IMR-90 (cell line): ENCODE measurements at regions not wholly inside any gene's neighbourhood (a gene's known extent, or its start where the extent isn't known, plus 50 kb on each side); places are given as distances from the start of the nearest gene placed in this dataset.

Experiments
- ATAC-seq: fragments of 200-7000 bp; cut with Tn5 transposase; 2 replicates; pipeline ENCODE4 v1.9.1; 2020; ENCODE audit warnings: low read depth, mild to moderate bottlenecking, moderate library complexity
- BruUV-seq: library from RNA; stranded (reverse); fragments of 400-500 nt; replicated peaks from 2 replicates; lab custom pipeline; 2021; lab: Mats Ljungman, UMichigan
- CTCF ChIA-PET: fragments of 300-600 bp; formaldehyde crosslinking; extraction: SDS; loops from one replicate; lab custom pipeline; 2021; ENCODE audit warnings: antibody characterized with exemption; lab: Yijun Ruan, JAX
- POLR2A ChIA-PET: fragments of 300-600 bp; sonication (Branson Sonifier 250); formaldehyde crosslinking; loops from one replicate; lab custom pipeline; 2022; ENCODE audit warnings: antibody characterized with exemption; ENCODE audit not compliant: unreplicated experiment; lab: Charles Lee
- DNase-seq: peaks from one replicate; pipeline ENCODE4 v3.0.0; 2013
- H2AFZ ChIP-seq: replicated peaks from 2 replicates; pipeline ENCODE3; 2013; ENCODE audit warnings: low read length, mild to moderate bottlenecking; ENCODE audit not compliant: poor library complexity
- H2AK5ac ChIP-seq: 2 replicates; pipeline ENCODE4 v1.6.1; 2013; ENCODE audit warnings: low read depth, low read length, inconsistent platforms
- H2AK9ac ChIP-seq: replicated peaks from 2 replicates; pipeline ENCODE3; 2013; ENCODE audit warnings: mild to moderate bottlenecking, low read depth, low read length, moderate library complexity; ENCODE audit not compliant: poor library complexity
- H2BK120ac ChIP-seq: 2 replicates; pipeline ENCODE4 v1.6.1; 2013; ENCODE audit warnings: low read depth, low read length, inconsistent platforms
- H2BK15ac ChIP-seq: 3 replicates; pipeline ENCODE4 v1.6.1; 2013; ENCODE audit warnings: low read depth, low read length, inconsistent platforms
- H2BK20ac ChIP-seq: 2 replicates; pipeline ENCODE4 v1.6.1; 2013; ENCODE audit warnings: low read depth, mild to moderate bottlenecking, inconsistent platforms, low read length, moderate library complexity
- H2BK5ac ChIP-seq: 2 replicates; pipeline ENCODE4 v1.6.1; 2013; ENCODE audit warnings: mild to moderate bottlenecking, low read depth, low read length, inconsistent platforms; ENCODE audit not compliant: poor library complexity, severe bottlenecking
- H3K14ac ChIP-seq: replicated peaks from 2 replicates; pipeline ENCODE4 v1.6.1; 2013; ENCODE audit warnings: low read depth, low read length, inconsistent platforms
- H3K18ac ChIP-seq: 2 replicates; pipeline ENCODE4 v1.6.1; 2013; ENCODE audit warnings: low read depth, low read length, control low read depth
- H3K23ac ChIP-seq: 2 replicates; pipeline ENCODE4 v1.6.1; 2013; ENCODE audit warnings: low read depth, low read length, inconsistent platforms
- H3K27ac ChIP-seq: 2 replicates; pipeline ENCODE4 v1.5.1; 2013; ENCODE audit warnings: mild to moderate bottlenecking, control low read depth, low read length; ENCODE audit not compliant: insufficient read depth
- H3K27me3 ChIP-seq: 2 replicates; pipeline ENCODE4 v1.6.1; 2013; ENCODE audit warnings: low read length; ENCODE audit not compliant: control insufficient read depth, insufficient read depth
- H3K36me3 ChIP-seq: 2 replicates; pipeline ENCODE4 v1.6.1; 2013; ENCODE audit warnings: low read length, mixed read lengths; ENCODE audit not compliant: control insufficient read depth, insufficient read depth
- H3K4ac ChIP-seq: 2 replicates; pipeline ENCODE4 v1.6.1; 2013; ENCODE audit warnings: low read depth, low read length, inconsistent platforms
- H3K4me1 ChIP-seq: 2 replicates; pipeline ENCODE4 v1.6.1; 2013; ENCODE audit warnings: low read length, mixed read lengths; ENCODE audit not compliant: control insufficient read depth, insufficient read depth
- H3K4me2 ChIP-seq: 2 replicates; pipeline ENCODE4 v1.6.1; 2013; ENCODE audit warnings: low read depth, mild to moderate bottlenecking, control low read depth, low read length, moderate library complexity
- H3K4me3 ChIP-seq: 2 replicates; pipeline ENCODE4 v1.5.1; 2013; ENCODE audit warnings: low read depth, mild to moderate bottlenecking, control low read depth, low read length, moderate library complexity; ENCODE audit not compliant: insufficient read depth
- H3K56ac ChIP-seq: 2 replicates; pipeline ENCODE4 v1.6.1; 2013; ENCODE audit warnings: low read length, inconsistent platforms; ENCODE audit not compliant: insufficient read depth; ENCODE audit errors: extremely low read depth
- H3K79me1 ChIP-seq, 2 experiments: 2 replicates each; pipeline ENCODE4 v1.6.1; 2013; ENCODE audit warnings: low read length in 2 of 2, inconsistent platforms in 1 of 2, low read depth in 1 of 2
- H3K9ac ChIP-seq: 2 replicates; pipeline ENCODE4 v1.6.1; 2013; ENCODE audit warnings: low read depth, low read length, control low read depth
- H3K9me1 ChIP-seq: 2 replicates; pipeline ENCODE4 v1.6.1; 2013; ENCODE audit warnings: low read length, inconsistent platforms; ENCODE audit not compliant: insufficient read depth
- H3K9me3 ChIP-seq: 2 replicates; pipeline ENCODE4 v1.6.1; 2013; ENCODE audit warnings: low read length; ENCODE audit not compliant: control insufficient read depth, insufficient read depth
- H4K20me1 ChIP-seq: 2 replicates; pipeline ENCODE4 v1.6.1; 2013; ENCODE audit warnings: low read length, inconsistent platforms; ENCODE audit not compliant: insufficient read depth
- H4K5ac ChIP-seq: 2 replicates; pipeline ENCODE4 v1.6.1; 2013; ENCODE audit warnings: mild to moderate bottlenecking, low read depth, low read length, control low read depth
- H4K8ac ChIP-seq, 2 experiments: 2 replicates each; pipeline ENCODE4 v1.6.1; 2013; ENCODE audit warnings: low read depth in 2 of 2, low read length in 2 of 2, control low read depth in 1 of 2, inconsistent platforms in 1 of 2
- H4K91ac ChIP-seq: 2 replicates; pipeline ENCODE4 v1.6.1; 2013; ENCODE audit warnings: low read depth, low read length, inconsistent platforms; ENCODE audit not compliant: insufficient read depth
- FOS ChIP-seq: fragments of 150-350 bp; IDR thresholded peaks from 2 replicates; pipeline ENCODE4 v1.6.1; 2016; ENCODE audit warnings: low read depth, low read length
- MAFK ChIP-seq: IDR thresholded peaks from 2 replicates; pipeline ENCODE4 v1.6.1; 2012; ENCODE audit warnings: low read depth, low read length, improper control_type of control experiment
- MAZ ChIP-seq: IDR thresholded peaks from 2 replicates; pipeline ENCODE4 v1.6.1; 2012; ENCODE audit warnings: low read depth, mild to moderate bottlenecking, low read length, improper control_type of control experiment, moderate library complexity, borderline replicate concordance
- NFE2L2 ChIP-seq: fragments of 150-350 bp; IDR thresholded peaks from 2 replicates; pipeline ENCODE4 v1.6.1; 2016; ENCODE audit warnings: low read depth, mild to moderate bottlenecking, low read length
- RAD21 ChIP-seq: IDR thresholded peaks from 2 replicates; pipeline ENCODE4 v1.6.1; 2012; ENCODE audit warnings: low read length, improper control_type of control experiment
- RCOR1 ChIP-seq: IDR thresholded peaks from 2 replicates; pipeline ENCODE4 v1.6.1; 2012; ENCODE audit warnings: mild to moderate bottlenecking, low read length, improper control_type of control experiment; ENCODE audit not compliant: insufficient replicate concordance
- RFX5 ChIP-seq: IDR thresholded peaks from 2 replicates; pipeline ENCODE4 v1.8.0; 2012; ENCODE audit warnings: low read depth, mild to moderate bottlenecking, low read length, moderate library complexity
- SMC3 ChIP-seq: fragments of 150-350 bp; IDR thresholded peaks from 2 replicates; pipeline ENCODE4 v1.6.1; 2016; ENCODE audit warnings: low read depth, mild to moderate bottlenecking, antibody characterized with exemption, low read length, moderate library complexity
- WGBS, 2 experiments: methylation state at CpG; one replicate each; pipeline versions ENCODE4 v1.1.5 to v1.1.7; 2013; ENCODE audit warnings: missing lambda C conversion rate in 2 of 2; ENCODE audit not compliant: insufficient read length in 1 of 2; ENCODE audit errors: extremely low coverage in 2 of 2; 5-methylcytosine and 5-hydroxymethylcytosine counted together
- dilution Hi-C: fragments of 300-500 bp; cut with HindIII; formaldehyde crosslinking; loops from one replicate; pipeline ENCODE4 v1.14.3; 2018; ENCODE audit warnings: low sequenced_read_pairs; ENCODE audit not compliant: unreplicated experiment
- in situ Hi-C: fragments of 300-500 bp; cut with MboI; formaldehyde crosslinking; loops from 3 replicates; pipeline ENCODE4 v1.14.3; 2019; ENCODE audit warnings: low sequenced_read_pairs, inconsistent platforms, mixed read lengths
- intact Hi-C: fragments of 100-400 bp; cut with micrococcal nuclease; formaldehyde crosslinking; loops from 2 replicates; pipeline ENCODE4 v1.10.0; 2022

- intact Hi-C loops: no loop called here
- CTCF ChIA-PET: interaction anchor here (0.6 kb wide), 1 partner anchor 116 kb away, joined by 4 read pairs; no protein-coding TSS in a partner anchor
Observed at GRCh38 chr2:150618245-150618895, 130.9 kb upstream of the RND3 start.

More at GRCh38 chr2:150618245-150618895, 130.9 kb upstream of the RND3 start:
- no peaks in the 10 kb centered on the region for H3K36me3 ChIP-seq
- no peak overlapping the region for H3K4me3 ChIP-seq
- BruUV-seq: no TSS peak
- peaks cover 10% of the 10 kb centered on the region for H3K4me1 ChIP-seq
- H2BK120ac ChIP-seq: peak overlapping the region; percentile 1; the same call in 1 of the 2 replicates
- ATAC-seq (no peak), DNase-seq (peak; percentile 22)
- no peaks in the 10 kb centered on the region for H3K27me3 ChIP-seq
- TF ChIP-seq NFE2L2 (no peak), MAFK (no peak), MAZ (no peak), RAD21 (no peak), FOS (no peak), RCOR1 (no peak), SMC3 (no peak), RFX5 (no peak)
- POLR2A ChIA-PET: no interaction called here
- in situ Hi-C loops: loop anchor here (25.0 kb wide), 1 partner anchor 619 kb away; no protein-coding TSS in a partner anchor
- WGBS, 2 experiments: no CpG with 5 or more reads among the region's 7 CpGs
- no peak overlapping the region for H3K4me2 ChIP-seq
- no peak overlapping the region for H2AFZ ChIP-seq
- H3K9ac ChIP-seq: no peak overlapping the region
- peak overlapping the region; percentile 36; the same call in 1 of the 2 replicates for H2BK20ac ChIP-seq
- H3K23ac ChIP-seq: no peak overlapping the region
- H4K91ac ChIP-seq: no peak overlapping the region
- no peaks in the 10 kb centered on the region for H3K9me3 ChIP-seq
- H3K79me1 ChIP-seq: no peaks in the 10 kb centered on the region; a peak in 1 of 4 replicates
- H2AK9ac ChIP-seq: no peak overlapping the region
- H2BK15ac ChIP-seq: no peak overlapping the region
- no peak overlapping the region for H3K27ac ChIP-seq
- H4K20me1 ChIP-seq: no peaks in the 10 kb centered on the region
- H3K4ac ChIP-seq: no peak overlapping the region; the same call in 1 of the 2 replicates
- H3K14ac ChIP-seq: no peak overlapping the region
- no peak overlapping the region for H2AK5ac ChIP-seq
- H3K18ac ChIP-seq: no peak overlapping the region
- no peak overlapping the region for H4K5ac ChIP-seq
- no peak overlapping the region for H4K8ac ChIP-seq
- no peak overlapping the region for H3K56ac ChIP-seq
- H2BK5ac ChIP-seq: no peak overlapping the region
- H3K9me1 ChIP-seq: peaks cover 11% of the 10 kb centered on the region
- dilution Hi-C loops: no loop called here
